ENCODE measurements at regions not wholly inside any gene's neighbourhood (a gene's known extent, or its start where the extent isn't known, plus 50 kb on each side); places are given as distances from the start of the nearest gene placed in this dataset.

DNA sequence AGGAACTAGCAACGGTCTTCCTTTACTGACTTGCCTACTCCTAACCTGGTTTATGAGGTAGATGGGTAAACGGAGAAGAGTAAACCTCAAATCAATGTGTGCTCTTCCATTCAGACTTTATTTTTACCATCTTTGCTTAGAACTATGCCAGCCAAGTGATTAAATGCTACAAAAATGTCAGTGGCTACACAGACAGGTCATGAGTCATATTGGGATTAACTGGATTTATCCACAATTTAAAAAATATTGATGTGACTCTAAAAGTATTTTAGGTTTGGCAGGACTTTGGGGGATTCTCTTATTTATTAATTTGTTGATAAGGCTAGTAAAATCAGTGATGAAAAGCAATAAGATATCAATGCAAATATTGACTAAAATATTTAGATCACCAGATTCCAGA, 275.0 kb downstream of the PLK2 start:
- TF ChIP-seq, protein P1, sequence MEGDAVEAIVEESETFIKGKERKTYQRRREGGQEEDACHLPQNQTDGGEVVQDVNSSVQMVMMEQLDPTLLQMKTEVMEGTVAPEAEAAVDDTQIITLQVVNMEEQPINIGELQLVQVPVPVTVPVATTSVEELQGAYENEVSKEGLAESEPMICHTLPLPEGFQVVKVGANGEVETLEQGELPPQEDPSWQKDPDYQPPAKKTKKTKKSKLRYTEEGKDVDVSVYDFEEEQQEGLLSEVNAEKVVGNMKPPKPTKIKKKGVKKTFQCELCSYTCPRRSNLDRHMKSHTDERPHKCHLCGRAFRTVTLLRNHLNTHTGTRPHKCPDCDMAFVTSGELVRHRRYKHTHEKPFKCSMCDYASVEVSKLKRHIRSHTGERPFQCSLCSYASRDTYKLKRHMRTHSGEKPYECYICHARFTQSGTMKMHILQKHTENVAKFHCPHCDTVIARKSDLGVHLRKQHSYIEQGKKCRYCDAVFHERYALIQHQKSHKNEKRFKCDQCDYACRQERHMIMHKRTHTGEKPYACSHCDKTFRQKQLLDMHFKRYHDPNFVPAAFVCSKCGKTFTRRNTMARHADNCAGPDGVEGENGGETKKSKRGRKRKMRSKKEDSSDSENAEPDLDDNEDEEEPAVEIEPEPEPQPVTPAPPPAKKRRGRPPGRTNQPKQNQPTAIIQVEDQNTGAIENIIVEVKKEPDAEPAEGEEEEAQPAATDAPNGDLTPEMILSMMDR (conservative IDR thresholded peaks at IDR 0.05): no peak
- TF ChIP-seq ZFX (IDR thresholded peaks at IDR 0.05): no peak
